Upper lobe of right lung (tissue), 1 donor: ENCODE measurements at regions not wholly inside any gene's neighbourhood (a gene's known extent, or its start where the extent isn't known, plus 50 kb on each side); places are given as distances from the start of the nearest gene placed in this dataset.
"Not testable (repeated sequence)": the region's sequence is repeated elsewhere in the genome, so short reads cannot be mapped to it uniquely, and the experiment has no call there.

ENCODE experiments used
- ATAC-seq: fragments of 200-7000 bp; cut with Tn5 transposase; one replicate; pipeline ENCODE4 v1.9.1; 2020; ENCODE audit warnings: mild to moderate bottlenecking, moderate library complexity
- DNase-seq: peaks from one replicate; pipeline ENCODE4 v3.0.0-alpha.2; 2020
- H3K27ac ChIP-seq: fragments of 200-600 bp; one replicate; pipeline ENCODE4 v1.8.0; 2022
- H3K27me3 ChIP-seq: fragments of 200-600 bp; one replicate; pipeline ENCODE4 v1.8.0; 2022; ENCODE audit warnings: mild to moderate bottlenecking
- H3K36me3 ChIP-seq: fragments of 200-600 bp; one replicate; pipeline ENCODE4 v1.8.0; 2022
- H3K4me1 ChIP-seq: fragments of 200-600 bp; one replicate; pipeline ENCODE4 v1.8.0; 2022
- H3K4me3 ChIP-seq: fragments of 200-600 bp; one replicate; pipeline ENCODE4 v1.8.0; 2022; ENCODE audit warnings: mild to moderate bottlenecking
- H3K9me3 ChIP-seq: fragments of 200-600 bp; one replicate; pipeline ENCODE4 v1.8.0; 2022
- intact Hi-C: fragments of 100-400 bp; cut with DNase I; formaldehyde crosslinking; loops from one replicate; pipeline ENCODE4 v1.11.0; 2022
- TF ChIP-seq, protein P1 (sequence below): fragments of 200-600 bp; IDR thresholded peaks from one replicate; pipeline ENCODE4 v1.8.0; 2022; ENCODE audit warnings: antibody characterized with exemption
- donor health status: DM: no; HTN: yes; CAD: no; lungs with severe emphysema.

DNA sequence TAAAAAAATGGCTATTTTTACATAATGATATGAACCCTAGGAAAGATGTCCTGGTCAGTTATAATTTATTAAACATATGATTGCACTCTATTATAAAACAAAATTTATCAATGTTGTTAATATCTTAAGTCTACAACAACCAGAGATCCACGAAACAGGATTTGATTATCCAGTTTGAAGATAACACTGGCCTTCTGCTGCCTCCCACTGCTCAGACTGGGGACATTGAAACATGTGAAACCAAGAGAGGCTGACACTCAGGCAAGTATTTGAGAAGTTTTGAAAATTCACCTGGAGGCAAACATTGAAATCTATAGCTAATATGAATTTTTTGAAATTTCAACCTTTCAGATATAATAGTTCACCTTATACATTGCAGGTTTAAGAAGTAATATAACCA lies 219.3 kb upstream of the HSF2 start:
- Histone ChIP-seq H3K4me1 (no peaks in the 10 kb centered on the region), H3K27me3 (no peaks in the 10 kb centered on the region), H3K9me3 (no peaks in the 10 kb centered on the region), H3K36me3 (no peaks in the 10 kb centered on the region), H3K4me3 (no peak overlapping the region), H3K27ac (no peak overlapping the region)
- DNase-seq: no peak
- no peak for ATAC-seq
- TF ChIP-seq, protein P1, sequence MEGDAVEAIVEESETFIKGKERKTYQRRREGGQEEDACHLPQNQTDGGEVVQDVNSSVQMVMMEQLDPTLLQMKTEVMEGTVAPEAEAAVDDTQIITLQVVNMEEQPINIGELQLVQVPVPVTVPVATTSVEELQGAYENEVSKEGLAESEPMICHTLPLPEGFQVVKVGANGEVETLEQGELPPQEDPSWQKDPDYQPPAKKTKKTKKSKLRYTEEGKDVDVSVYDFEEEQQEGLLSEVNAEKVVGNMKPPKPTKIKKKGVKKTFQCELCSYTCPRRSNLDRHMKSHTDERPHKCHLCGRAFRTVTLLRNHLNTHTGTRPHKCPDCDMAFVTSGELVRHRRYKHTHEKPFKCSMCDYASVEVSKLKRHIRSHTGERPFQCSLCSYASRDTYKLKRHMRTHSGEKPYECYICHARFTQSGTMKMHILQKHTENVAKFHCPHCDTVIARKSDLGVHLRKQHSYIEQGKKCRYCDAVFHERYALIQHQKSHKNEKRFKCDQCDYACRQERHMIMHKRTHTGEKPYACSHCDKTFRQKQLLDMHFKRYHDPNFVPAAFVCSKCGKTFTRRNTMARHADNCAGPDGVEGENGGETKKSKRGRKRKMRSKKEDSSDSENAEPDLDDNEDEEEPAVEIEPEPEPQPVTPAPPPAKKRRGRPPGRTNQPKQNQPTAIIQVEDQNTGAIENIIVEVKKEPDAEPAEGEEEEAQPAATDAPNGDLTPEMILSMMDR: peak; percentile 22
- intact Hi-C loops: no loop called here

GRCh38 chr6:122182061-122182460 lies 217.4 kb upstream of the HSF2 start:
- H3K4me1 ChIP-seq: no peaks in the 10 kb centered on the region
- no peaks in the 10 kb centered on the region for H3K27me3 ChIP-seq
- H3K36me3 ChIP-seq: no peaks in the 10 kb centered on the region
- H3K4me3 ChIP-seq: no peak overlapping the region
- ATAC-seq (no peak), DNase-seq (no peak)
- intact Hi-C loops: no loop called here
- H3K9me3 ChIP-seq: no peaks in the 10 kb centered on the region
- TF ChIP-seq, protein P1: no peak
- H3K27ac ChIP-seq: no peak overlapping the region

DNA sequence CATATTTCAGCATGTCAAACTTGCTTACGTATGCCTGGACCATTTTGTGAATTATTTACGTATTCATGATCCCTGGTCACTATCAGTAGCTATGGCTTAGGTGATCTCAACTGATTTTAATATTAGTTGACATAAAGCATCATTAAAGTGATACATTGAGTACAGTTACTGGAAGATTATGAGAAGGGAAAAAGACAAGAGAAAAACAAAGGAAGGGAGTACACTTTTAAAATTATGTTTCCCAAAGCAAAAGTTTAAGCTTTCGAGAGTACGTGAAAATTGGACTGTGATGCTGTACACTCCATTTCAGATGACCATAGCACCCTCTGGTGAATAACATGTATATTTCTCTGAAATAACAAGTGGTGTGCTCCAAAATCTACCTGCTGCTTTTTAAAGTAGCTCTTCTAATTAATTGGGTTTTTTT lies 215.0 kb upstream of the HSF2 start:
- no peaks in the 10 kb centered on the region for H3K4me1 ChIP-seq
- DNase-seq (no peak), ATAC-seq (peak; percentile 71)
- no peaks in the 10 kb centered on the region for H3K36me3 ChIP-seq
- no peak overlapping the region for H3K4me3 ChIP-seq
- TF ChIP-seq, protein P1: peak; percentile 42
- no peaks in the 10 kb centered on the region for H3K27me3 ChIP-seq
- no peak overlapping the region for H3K27ac ChIP-seq
- H3K9me3 ChIP-seq: no peaks in the 10 kb centered on the region
- intact Hi-C loops: no loop called here

- H3K36me3 ChIP-seq, H3K27ac ChIP-seq, intact Hi-C loops: not testable (repeated sequence)
Observed at GRCh38 chr6:122185458-122185857, 214.0 kb upstream of the HSF2 start.

GRCh38 chr6:122187186-122187585 lies 212.3 kb upstream of the HSF2 start:
- H3K4me3 ChIP-seq: no peak overlapping the region
- intact Hi-C loops: no loop called here
- no peaks in the 10 kb centered on the region for H3K27me3 ChIP-seq
- TF ChIP-seq, protein P1: no peak
- no peak overlapping the region for H3K27ac ChIP-seq
- H3K36me3 ChIP-seq: no peaks in the 10 kb centered on the region
- no peak for ATAC-seq
- H3K4me1 ChIP-seq: no peaks in the 10 kb centered on the region
- DNase-seq: no peak
- no peaks in the 10 kb centered on the region for H3K9me3 ChIP-seq

More at GRCh38 chr6:122185458-122185857, 214.0 kb upstream of the HSF2 start:
- not testable (repeated sequence) for H3K4me1 ChIP-seq, H3K27me3 ChIP-seq, DNase-seq, H3K9me3 ChIP-seq, H3K4me3 ChIP-seq, ATAC-seq

DNA sequence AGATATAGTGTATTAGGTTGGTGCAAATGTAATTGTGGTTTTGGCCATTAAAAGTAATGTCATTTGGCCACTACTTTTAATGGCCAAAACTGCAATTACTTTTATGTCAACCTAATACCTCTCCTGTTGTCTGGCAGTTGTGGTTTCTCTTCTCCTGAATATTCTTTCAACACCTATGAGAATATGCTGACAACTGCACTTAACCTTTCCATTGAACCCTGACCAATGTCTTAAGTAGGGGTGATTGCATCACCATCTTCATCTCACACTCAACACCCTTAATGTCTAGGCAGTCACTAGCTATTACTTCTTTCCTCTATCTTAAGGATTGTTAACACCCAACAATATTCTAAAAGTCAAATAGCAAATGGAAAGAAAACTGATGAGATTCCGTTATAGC lies 200.5 kb upstream of the HSF2 start:
- no peaks in the 10 kb centered on the region for H3K4me1 ChIP-seq
- no peak overlapping the region for H3K4me3 ChIP-seq
- intact Hi-C loops: no loop called here
- no peak overlapping the region for H3K27ac ChIP-seq
- TF ChIP-seq, protein P1: no peak
- DNase-seq: no peak
- no peaks in the 10 kb centered on the region for H3K9me3 ChIP-seq
- no peaks in the 10 kb centered on the region for H3K27me3 ChIP-seq
- H3K36me3 ChIP-seq: no peaks in the 10 kb centered on the region
- no peak for ATAC-seq
